OCI-LY7 (cell line): ENCODE measurements at regions not wholly inside any gene's neighbourhood (a gene's known extent, or its start where the extent isn't known, plus 50 kb on each side); places are given as distances from the start of the nearest gene placed in this dataset.

Source experiments
- BruUV-seq: library from RNA; stranded (reverse); fragments of 400-500 nt; replicated peaks from 2 replicates; lab custom pipeline; 2021; lab: Mats Ljungman, UMichigan
- CTCF ChIA-PET: fragments of 300-600 bp; sonication (Branson Sonifier 250); formaldehyde crosslinking; loops from one replicate; lab custom pipeline; 2022; ENCODE audit warnings: antibody characterized with exemption; ENCODE audit not compliant: unreplicated experiment; lab: Charles Lee
- POLR2A ChIA-PET: fragments of 300-600 bp; sonication (Branson Sonifier 250); formaldehyde crosslinking; loops from one replicate; lab custom pipeline; 2022; ENCODE audit warnings: antibody characterized with exemption; lab: Charles Lee
- DNase-seq: peaks from one replicate; pipeline ENCODE4 v3.0.0-alpha.2; 2015; ENCODE audit warnings: low spot score
- H2AFZ ChIP-seq: fragments of 200-600 bp; sonication (generic), shearing (Covaris generic); 2 replicates; pipeline ENCODE4 v1.6.1; 2014; ENCODE audit warnings: mild to moderate bottlenecking, antibody characterized with exemption, low read length, moderate library complexity
- H3K27ac ChIP-seq: fragments of 200-600 bp; sonication (generic); 2 replicates; pipeline ENCODE4 v1.5.1; 2014; ENCODE audit warnings: mixed run types, low read depth, mild to moderate bottlenecking, moderate library complexity, low read length, inconsistent platforms; ENCODE audit not compliant: poor library complexity, severe bottlenecking
- H3K36me3 ChIP-seq: fragments of 200-600 bp; sonication (generic); 2 replicates; pipeline ENCODE4 v1.6.1; 2014; ENCODE audit warnings: mild to moderate bottlenecking, antibody characterized with exemption, low read length, moderate library complexity, mixed read lengths; ENCODE audit not compliant: insufficient read depth
- H3K4me1 ChIP-seq: fragments of 200-600 bp; sonication (generic); 2 replicates; pipeline ENCODE4 v1.5.1; 2014; ENCODE audit warnings: mild to moderate bottlenecking, low read length; ENCODE audit not compliant: insufficient read depth, poor library complexity, severe bottlenecking
- H3K4me2 ChIP-seq: fragments of 200-600 bp; sonication (generic); 2 replicates; pipeline ENCODE4 v1.6.1; 2014; ENCODE audit warnings: mild to moderate bottlenecking, low read length
- H3K4me3 ChIP-seq: fragments of 200-600 bp; sonication (generic); 2 replicates; pipeline ENCODE4 v1.5.1; 2014; ENCODE audit warnings: mild to moderate bottlenecking, low read depth, low read length; ENCODE audit not compliant: poor library complexity, severe bottlenecking
- H3K79me2 ChIP-seq: fragments of 200-600 bp; sonication (generic); 2 replicates; pipeline ENCODE4 v1.6.1; 2016; ENCODE audit warnings: low read depth, mild to moderate bottlenecking, low read length, moderate library complexity, mixed read lengths; ENCODE audit not compliant: insufficient read depth
- H3K9me2 ChIP-seq: fragments of 200-600 bp; sonication (generic); 2 replicates; pipeline ENCODE4 v1.6.1; 2016; ENCODE audit warnings: mild to moderate bottlenecking, low read length, mixed read lengths; ENCODE audit not compliant: insufficient read depth
- H3K9me3 ChIP-seq: fragments of 200-600 bp; sonication (generic); 2 replicates; pipeline ENCODE4 v1.6.1; 2014; ENCODE audit warnings: mild to moderate bottlenecking, mixed run types, low read length, mixed read lengths
- H4K20me1 ChIP-seq: fragments of 200-600 bp; sonication (generic); 2 replicates; pipeline ENCODE4 v1.6.1; 2014; ENCODE audit warnings: mild to moderate bottlenecking, antibody characterized with exemption, low read length, moderate library complexity, mixed read lengths; ENCODE audit not compliant: insufficient read depth
- CTCF ChIP-seq: fragments of 200-600 bp; sonication (generic); conservative IDR thresholded peaks from 2 replicates; pipeline ENCODE4 v1.5.1; 2014; ENCODE audit warnings: mild to moderate bottlenecking, antibody characterized with exemption, low read length, moderate library complexity, mixed read lengths
- EZH2phosphoT487 ChIP-seq: fragments of 200-600 bp; sonication (generic); IDR thresholded peaks from 2 replicates; pipeline ENCODE4 v1.6.1; 2018; ENCODE audit warnings: low read depth, borderline replicate concordance, mild to moderate bottlenecking, mixed run types, antibody characterized with exemption, low read length, moderate library complexity, mixed read lengths
- intact Hi-C: fragments of 100-400 bp; cut with micrococcal nuclease; formaldehyde crosslinking; loops from one replicate; pipeline ENCODE4 v1.10.0; 2022; ENCODE audit not compliant: unreplicated experiment

- no peaks in the 10 kb centered on the region for H4K20me1 ChIP-seq
- POLR2A ChIA-PET, result no interaction called here
- no peak overlapping the region for H3K4me3 ChIP-seq
- no peaks in the 10 kb centered on the region for H3K4me1 ChIP-seq
- TF ChIP-seq EZH2phosphoT487 (no peak), CTCF (no peak)
- no peak overlapping the region for H3K27ac ChIP-seq
- no peaks in the 10 kb centered on the region for H3K79me2 ChIP-seq
- CTCF ChIA-PET, result interaction anchor here (1.1 kb wide), 1 partner anchor 695 kb away, joined by 3 read pairs; no protein-coding TSS in a partner anchor
- intact Hi-C loops, result no loop called here
- no peak overlapping the region for H3K4me2 ChIP-seq
- DNase-seq, result no peak
- H3K9me2 ChIP-seq, result no peaks in the 10 kb centered on the region
- no TSS peak for BruUV-seq
- H3K36me3 ChIP-seq, result no peaks in the 10 kb centered on the region
- no peaks in the 10 kb centered on the region for H3K9me3 ChIP-seq
- H2AFZ ChIP-seq, result no peak overlapping the region
Observed at GRCh38 chr2:158022888-158023287, 78.8 kb upstream of the UPP2 start.

GRCh38 chr2:158021226-158021625 is 80.5 kb upstream of the UPP2 start:
- Histone ChIP-seq H3K9me3 (no peaks in the 10 kb centered on the region), H3K9me2 (no peaks in the 10 kb centered on the region), H3K79me2 (no peaks in the 10 kb centered on the region), H2AFZ (no peak overlapping the region), H3K27ac (no peak overlapping the region), H3K4me3 (no peak overlapping the region), H3K36me3 (no peaks in the 10 kb centered on the region), H4K20me1 (no peaks in the 10 kb centered on the region), H3K4me1 (no peaks in the 10 kb centered on the region), H3K4me2 (no peak overlapping the region)
- DNase-seq, result no peak
- ChIA-PET POLR2A (interaction anchor here (0.6 kb wide), 1 partner anchor 727 kb away, joined by 4 read pairs; no protein-coding TSS in a partner anchor), CTCF (no interaction called here)
- no peak for TF ChIP-seq EZH2phosphoT487
- TF ChIP-seq CTCF, result no peak
- intact Hi-C loops, result no loop called here
- BruUV-seq, result no TSS peak

GRCh38 chr2:158015428-158016076 is 86.1 kb upstream of the UPP2 start:
- DNase-seq, result no peak
- Histone ChIP-seq H3K4me1 (no peaks in the 10 kb centered on the region), H3K9me2 (no peaks in the 10 kb centered on the region), H2AFZ (no peak overlapping the region), H4K20me1 (no peaks in the 10 kb centered on the region), H3K36me3 (no peaks in the 10 kb centered on the region), H3K79me2 (no peaks in the 10 kb centered on the region), H3K4me2 (no peak overlapping the region), H3K27ac (no peak overlapping the region), H3K4me3 (no peak overlapping the region), H3K9me3 (no peaks in the 10 kb centered on the region)
- CTCF ChIA-PET, result no interaction called here
- intact Hi-C loops, result no loop called here
- POLR2A ChIA-PET, result no interaction called here
- BruUV-seq, result no TSS peak
- TF ChIP-seq EZH2phosphoT487 (no peak), CTCF (no peak)
